ENCODE measurements at regions not wholly inside any gene's neighbourhood (a gene's known extent, or its start where the extent isn't known, plus 50 kb on each side); places are given as distances from the start of the nearest gene placed in this dataset.

DNA sequence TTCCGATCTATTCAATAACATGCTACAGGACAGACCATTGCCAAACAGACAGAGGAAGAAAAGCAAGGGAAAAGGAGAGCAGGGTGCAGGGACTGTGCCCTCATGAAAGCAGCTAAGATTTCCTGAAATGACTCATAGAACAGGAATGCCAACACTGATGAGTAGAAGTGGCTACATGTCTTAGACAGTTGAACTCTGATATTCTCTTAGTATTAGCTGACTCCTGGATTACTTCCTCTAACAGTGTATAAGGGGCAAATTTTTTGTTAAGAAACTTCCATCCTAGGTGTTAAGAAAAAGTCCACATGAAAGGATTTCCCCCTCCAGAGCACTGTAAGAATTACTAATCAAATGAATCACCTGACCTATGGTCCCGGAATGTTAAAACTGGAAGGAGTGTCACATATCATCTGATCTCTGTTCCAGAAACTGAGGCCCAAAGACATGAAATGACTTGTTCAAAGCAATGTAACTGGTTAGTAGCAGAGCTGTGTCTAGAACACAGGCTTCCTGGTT lies 224.9 kb downstream of the IBTK start:
- TF ChIP-seq CTCF (IDR thresholded peaks at IDR 0.05), result no peak
- TF ChIP-seq POLR2A (IDR thresholded peaks at IDR 0.05), result no peak
